ENCODE measurements at regions not wholly inside any gene's neighbourhood (a gene's known extent, or its start where the extent isn't known, plus 50 kb on each side); places are given as distances from the start of the nearest gene placed in this dataset.

GRCh38 chr9:8071445-8071798, 271.8 kb upstream of the DMAC1 start:
- TF ChIP-seq CTCF (IDR thresholded peaks at IDR 0.05; ENCODE audit: low read depth, low read length) (no peak), MAX (IDR thresholded peaks at IDR 0.05; ENCODE audit: low read depth, low read length) (no peak), POLR2A (IDR thresholded peaks at IDR 0.05; ENCODE audit: extremely low read depth, insufficient read length) (no peak), MYC (IDR thresholded peaks at IDR 0.05; ENCODE audit: low read depth, low read length) (no peak)

Measured in NB4 (cell line).